ENCODE measurements at regions not wholly inside any gene's neighbourhood (a gene's known extent, or its start where the extent isn't known, plus 50 kb on each side); places are given as distances from the start of the nearest gene placed in this dataset.

DNA sequence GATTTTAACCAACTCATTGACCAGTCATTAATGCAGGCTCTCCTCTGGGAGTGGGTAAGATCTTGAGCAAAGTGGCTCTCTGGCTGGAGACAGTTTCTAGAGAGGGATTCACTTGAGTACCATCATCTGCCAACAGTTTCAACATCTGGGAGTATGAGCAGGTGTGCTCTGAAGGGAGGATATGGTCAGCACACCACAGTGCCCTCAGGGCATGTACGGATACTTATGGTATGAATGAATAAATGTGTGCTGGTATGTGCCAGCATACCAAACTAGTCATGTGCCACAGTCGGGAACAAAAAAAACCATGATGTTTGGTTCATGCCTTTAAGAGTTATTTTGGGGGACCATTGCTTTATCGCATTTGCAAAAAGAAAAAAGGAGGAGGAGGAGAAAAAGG is 1197.5 kb upstream of the TENM4 start:
- ChIA-PET POLR2A (no interaction called here), CTCF (no interaction called here)
- no peak for DNase-seq (ENCODE audit: extremely low spot score)
- TF ChIP-seq HDGF (IDR thresholded peaks at IDR 0.05; ENCODE audit: borderline replicate concordance) (no peak), FOXA1 (IDR thresholded peaks at IDR 0.05) (no peak), NFRKB (IDR thresholded peaks at IDR 0.05) (no peak), ZNF384 (IDR thresholded peaks at IDR 0.05) (no peak), ARNT (IDR thresholded peaks at IDR 0.05) (no peak), FOXK2 (IDR thresholded peaks at IDR 0.05) (no peak), SUZ12 (IDR thresholded peaks at IDR 0.05) (no peak), BHLHE40 (IDR thresholded peaks at IDR 0.05; ENCODE audit: borderline replicate concordance) (no peak), ELF4 (IDR thresholded peaks at IDR 0.05) (no peak), CTBP1 (IDR thresholded peaks at IDR 0.05; ENCODE audit: borderline replicate concordance) (no peak), SP1 (IDR thresholded peaks at IDR 0.05) (no peak), TARDBP (IDR thresholded peaks at IDR 0.05) (no peak)
- TF ChIP-seq, protein P1, sequence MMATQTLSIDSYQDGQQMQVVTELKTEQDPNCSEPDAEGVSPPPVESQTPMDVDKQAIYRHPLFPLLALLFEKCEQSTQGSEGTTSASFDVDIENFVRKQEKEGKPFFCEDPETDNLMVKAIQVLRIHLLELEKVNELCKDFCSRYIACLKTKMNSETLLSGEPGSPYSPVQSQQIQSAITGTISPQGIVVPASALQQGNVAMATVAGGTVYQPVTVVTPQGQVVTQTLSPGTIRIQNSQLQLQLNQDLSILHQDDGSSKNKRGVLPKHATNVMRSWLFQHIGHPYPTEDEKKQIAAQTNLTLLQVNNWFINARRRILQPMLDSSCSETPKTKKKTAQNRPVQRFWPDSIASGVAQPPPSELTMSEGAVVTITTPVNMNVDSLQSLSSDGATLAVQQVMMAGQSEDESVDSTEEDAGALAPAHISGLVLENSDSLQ (IDR thresholded peaks at IDR 0.05) = no peak

DNA sequence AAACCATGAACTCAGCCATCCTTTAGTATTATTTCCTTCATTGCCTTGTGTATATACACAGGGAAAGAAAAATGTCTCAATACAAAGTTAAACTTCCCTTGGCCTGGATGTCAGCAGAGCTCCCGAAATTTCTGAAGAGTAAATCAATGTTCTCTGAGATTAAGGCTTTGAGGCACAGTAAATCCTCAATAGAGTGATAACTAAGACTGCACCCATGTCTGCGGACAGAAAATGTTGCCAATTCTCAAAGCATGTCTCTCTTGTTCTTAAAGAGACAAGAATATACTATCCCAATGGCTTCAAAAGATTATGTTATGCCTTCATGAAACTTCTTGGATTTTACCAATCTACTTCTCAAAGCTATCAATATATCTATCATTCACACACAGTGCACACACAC is 1196.7 kb upstream of the TENM4 start:
- TF ChIP-seq LEF1 (IDR thresholded peaks at IDR 0.05; ENCODE audit: borderline replicate concordance) (no peak), NFRKB (IDR thresholded peaks at IDR 0.05) (no peak), TARDBP (IDR thresholded peaks at IDR 0.05) (no peak), ELF4 (IDR thresholded peaks at IDR 0.05) (no peak), BHLHE40 (IDR thresholded peaks at IDR 0.05; ENCODE audit: borderline replicate concordance) (no peak), L3MBTL2 (conservative IDR thresholded peaks at IDR 0.05) (no peak), SUZ12 (IDR thresholded peaks at IDR 0.05) (no peak), FOXM1 (IDR thresholded peaks at IDR 0.05; ENCODE audit: borderline replicate concordance) (no peak), CTBP1 (IDR thresholded peaks at IDR 0.05; ENCODE audit: borderline replicate concordance) (no peak), SP1 (IDR thresholded peaks at IDR 0.05) (no peak), HDGF (IDR thresholded peaks at IDR 0.05; ENCODE audit: borderline replicate concordance) (no peak), ZNF384 (IDR thresholded peaks at IDR 0.05) (no peak), FOXK2 (IDR thresholded peaks at IDR 0.05) (no peak), FOXA1 (IDR thresholded peaks at IDR 0.05) (no peak), ARNT (IDR thresholded peaks at IDR 0.05) (no peak)
- TF ChIP-seq, protein P1 (IDR thresholded peaks at IDR 0.05) = no peak
- CTCF ChIA-PET = no interaction called here
- POLR2A ChIA-PET = no interaction called here
- DNase-seq (ENCODE audit: extremely low spot score) = no peak

DNA sequence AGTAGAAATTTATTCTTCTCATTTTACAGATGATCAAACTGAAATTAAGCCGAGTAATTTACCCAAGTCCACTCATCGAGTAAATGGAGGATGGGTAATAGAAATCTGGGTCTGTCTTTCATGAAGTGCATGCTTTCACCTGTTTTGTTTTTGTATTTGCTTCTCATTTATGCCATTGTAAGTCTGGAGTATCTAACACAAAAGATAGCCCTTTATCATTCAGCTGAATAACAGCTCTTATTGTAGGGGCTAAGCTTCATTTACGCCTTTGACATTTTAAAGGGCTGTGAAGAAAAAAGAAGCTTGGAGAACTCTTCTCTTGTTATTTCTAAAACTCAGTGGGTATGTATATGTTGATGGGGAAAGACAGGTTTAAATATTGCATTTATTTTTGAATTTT is 1196.2 kb upstream of the TENM4 start:
- DNase-seq (ENCODE audit: extremely low spot score) = no peak
- CTCF ChIA-PET = no interaction called here
- POLR2A ChIA-PET = no interaction called here
- TF ChIP-seq FOXM1 (IDR thresholded peaks at IDR 0.05; ENCODE audit: borderline replicate concordance) (no peak), FOXA1 (IDR thresholded peaks at IDR 0.05) (no peak), ELF4 (IDR thresholded peaks at IDR 0.05) (no peak), LEF1 (IDR thresholded peaks at IDR 0.05; ENCODE audit: borderline replicate concordance) (no peak), ARNT (IDR thresholded peaks at IDR 0.05) (no peak), CTBP1 (IDR thresholded peaks at IDR 0.05; ENCODE audit: borderline replicate concordance) (no peak), NFRKB (IDR thresholded peaks at IDR 0.05) (no peak), BHLHE40 (IDR thresholded peaks at IDR 0.05; ENCODE audit: borderline replicate concordance) (no peak), SUZ12 (IDR thresholded peaks at IDR 0.05) (no peak), TARDBP (IDR thresholded peaks at IDR 0.05) (no peak), FOXK2 (IDR thresholded peaks at IDR 0.05) (no peak)

DNA sequence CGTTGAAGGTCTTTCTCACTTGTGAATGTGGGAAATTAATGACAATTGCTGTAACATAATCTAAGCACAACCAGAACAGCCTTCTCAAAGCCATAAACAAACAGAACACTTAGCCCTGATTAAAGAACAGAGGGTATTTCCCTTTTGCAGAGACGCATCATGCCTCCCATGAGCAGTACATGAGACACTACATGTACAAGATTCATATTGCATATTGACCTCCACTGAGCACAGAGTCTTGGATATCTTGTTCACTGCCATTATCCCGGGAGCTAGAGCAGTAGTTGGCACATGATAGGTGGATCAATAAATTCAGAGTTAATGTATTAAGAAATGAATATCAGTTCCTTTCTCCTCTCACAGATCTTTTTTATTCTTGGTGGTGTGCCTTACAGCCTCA is 1194.3 kb upstream of the TENM4 start:
- ChIA-PET POLR2A (no interaction called here), CTCF (no interaction called here)
- no peak for DNase-seq (ENCODE audit: extremely low spot score)
- TF ChIP-seq ARNT (IDR thresholded peaks at IDR 0.05) (no peak), ELF4 (IDR thresholded peaks at IDR 0.05) (no peak), NFRKB (IDR thresholded peaks at IDR 0.05) (no peak), ZNF384 (IDR thresholded peaks at IDR 0.05) (no peak), CTBP1 (IDR thresholded peaks at IDR 0.05; ENCODE audit: borderline replicate concordance) (no peak), FOXA1 (IDR thresholded peaks at IDR 0.05) (no peak), FOXM1 (IDR thresholded peaks at IDR 0.05; ENCODE audit: borderline replicate concordance) (no peak), HDGF (IDR thresholded peaks at IDR 0.05; ENCODE audit: borderline replicate concordance) (no peak), BHLHE40 (IDR thresholded peaks at IDR 0.05; ENCODE audit: borderline replicate concordance) (no peak), TARDBP (IDR thresholded peaks at IDR 0.05) (no peak), L3MBTL2 (conservative IDR thresholded peaks at IDR 0.05) (no peak)

DNA sequence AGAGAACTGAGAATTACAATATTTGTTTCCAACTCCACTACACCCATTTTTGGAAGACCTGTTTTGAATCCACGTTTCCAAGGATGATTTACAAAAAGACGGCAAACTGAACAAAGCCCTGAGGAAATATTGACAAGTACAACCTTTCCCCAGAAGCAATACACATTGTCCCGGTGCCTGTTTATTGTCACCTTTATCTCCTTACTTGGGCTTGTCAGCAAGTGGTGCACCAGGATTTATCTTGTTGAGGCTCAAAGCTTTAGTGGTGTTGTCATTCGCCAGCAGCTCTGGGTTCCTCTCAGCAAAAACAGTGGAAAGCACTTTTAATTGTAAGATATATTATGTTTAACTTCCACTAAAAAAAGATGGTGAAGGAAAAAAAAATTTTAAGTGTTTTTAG is 1191.9 kb upstream of the TENM4 start:
- CTCF ChIA-PET = no interaction called here
- DNase-seq (ENCODE audit: extremely low spot score) = no peak
- POLR2A ChIA-PET = no interaction called here
- no peak for TF ChIP-seq TARDBP (IDR thresholded peaks at IDR 0.05)
- TF ChIP-seq BHLHE40 (IDR thresholded peaks at IDR 0.05; ENCODE audit: borderline replicate concordance) = no peak
- TF ChIP-seq FOXK2 (IDR thresholded peaks at IDR 0.05) = no peak
- no peak for TF ChIP-seq NFRKB (IDR thresholded peaks at IDR 0.05)
- no peak for TF ChIP-seq SUZ12 (IDR thresholded peaks at IDR 0.05)
- no peak for TF ChIP-seq ZNF384 (IDR thresholded peaks at IDR 0.05)
- no peak for TF ChIP-seq FOXM1 (IDR thresholded peaks at IDR 0.05; ENCODE audit: borderline replicate concordance)
- TF ChIP-seq SP1 (IDR thresholded peaks at IDR 0.05) = no peak
- no peak for TF ChIP-seq FOXA1 (IDR thresholded peaks at IDR 0.05)
- no peak for TF ChIP-seq LEF1 (IDR thresholded peaks at IDR 0.05; ENCODE audit: borderline replicate concordance)
- no peak for TF ChIP-seq L3MBTL2 (conservative IDR thresholded peaks at IDR 0.05)
- TF ChIP-seq HDGF (IDR thresholded peaks at IDR 0.05; ENCODE audit: borderline replicate concordance) = no peak
- no peak for TF ChIP-seq ELF4 (IDR thresholded peaks at IDR 0.05)
- TF ChIP-seq CTBP1 (IDR thresholded peaks at IDR 0.05; ENCODE audit: borderline replicate concordance) = no peak
- TF ChIP-seq ARNT (IDR thresholded peaks at IDR 0.05) = no peak
- TF ChIP-seq, protein P1 (IDR thresholded peaks at IDR 0.05) = no peak

DNA sequence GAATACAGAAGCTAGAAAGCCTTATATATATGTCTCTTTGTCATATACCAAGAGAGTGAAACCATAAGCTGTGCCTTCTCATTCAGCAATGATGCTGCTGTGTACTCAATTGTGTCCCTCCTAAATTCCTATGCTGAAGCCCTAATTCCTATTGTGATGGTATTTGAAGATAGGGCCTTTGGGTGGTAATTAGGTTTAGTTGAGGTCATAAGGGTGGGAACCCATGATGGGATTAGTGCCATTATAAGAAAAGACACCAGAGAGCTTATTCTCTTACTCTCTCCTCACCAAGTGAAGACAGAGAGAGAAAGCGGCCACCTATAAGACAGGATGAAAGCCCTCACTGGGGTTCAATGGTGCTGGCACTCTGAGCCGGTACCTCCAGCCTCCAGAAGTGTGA is 1191.3 kb upstream of the TENM4 start:
- TF ChIP-seq FOXM1 (IDR thresholded peaks at IDR 0.05; ENCODE audit: borderline replicate concordance) (no peak), LEF1 (IDR thresholded peaks at IDR 0.05; ENCODE audit: borderline replicate concordance) (no peak), CTBP1 (IDR thresholded peaks at IDR 0.05; ENCODE audit: borderline replicate concordance) (no peak), ARNT (IDR thresholded peaks at IDR 0.05) (no peak), NFRKB (IDR thresholded peaks at IDR 0.05) (no peak), FOXA1 (IDR thresholded peaks at IDR 0.05) (no peak), TARDBP (IDR thresholded peaks at IDR 0.05) (no peak)
- TF ChIP-seq, protein P1 (IDR thresholded peaks at IDR 0.05) = no peak
- no peak for DNase-seq (ENCODE audit: extremely low spot score)
- ChIA-PET CTCF (interaction anchor here (0.6 kb wide), 1 partner anchor 53 kb away, joined by 3 read pairs; no protein-coding TSS in a partner anchor), POLR2A (no interaction called here)
